Prostate gland (tissue), 2 donors: ENCODE measurements at regions not wholly inside any gene's neighbourhood (a gene's known extent, or its start where the extent isn't known, plus 50 kb on each side); places are given as distances from the start of the nearest gene placed in this dataset.

Experiments used
- CTCF ChIP-seq, 4 experiments: fragments of 200-600 bp in 2 of 4; fragments of 450-650 bp in 2 of 4; sonication (generic) in 2 of 4; IDR thresholded peaks; 1 replicate in 3 of 4; 2 replicates in 1 of 4; pipeline ENCODE4 v1.5.1; 2016 to 2019; ENCODE audit warnings: antibody characterized with exemption in 4 of 4, mild to moderate bottlenecking in 2 of 4, moderate library complexity in 2 of 4
- POLR2A ChIP-seq: fragments of 450-650 bp; IDR thresholded peaks from one replicate; pipeline ENCODE4 v1.6.1; 2016; ENCODE audit warnings: antibody characterized with exemption, mild to moderate bottlenecking
- POLR2AphosphoS5 ChIP-seq: sonication (generic); formaldehyde crosslinking; IDR thresholded peaks from one replicate; pipeline ENCODE4 v1.6.1; 2017; ENCODE audit warnings: antibody characterized with exemption

DNA sequence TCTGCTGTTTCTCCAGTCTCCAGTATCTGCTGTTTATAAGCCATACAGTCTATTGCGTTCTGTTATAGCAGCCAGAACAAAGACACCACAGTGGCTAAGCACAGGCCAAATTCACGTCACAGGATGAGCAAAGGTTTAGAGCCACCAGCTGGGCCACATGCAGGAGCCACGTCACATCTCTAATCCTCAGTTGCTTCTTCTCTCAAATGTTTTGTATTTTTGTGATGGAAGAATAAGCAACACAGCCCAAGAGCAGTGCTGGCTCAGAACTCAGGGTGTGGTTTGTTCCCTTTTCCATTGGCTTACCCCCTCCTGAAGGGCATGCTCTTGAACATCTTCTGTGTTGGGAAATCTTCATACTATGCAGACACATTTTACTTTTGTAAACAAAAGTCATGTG, 309.4 kb upstream of the CDH5 start:
- TF ChIP-seq POLR2AphosphoS5 (no peak), CTCF (IDR thresholded peaks at IDR 0.05) (no peak), POLR2A (no peak)
